ENCODE measurements at regions not wholly inside any gene's neighbourhood (a gene's known extent, or its start where the extent isn't known, plus 50 kb on each side); places are given as distances from the start of the nearest gene placed in this dataset.

GRCh38 chr4:182062936-182063335, 180.3 kb upstream of the TENM3 start:
- H3K4me3 ChIP-seq = no peak overlapping the region
- H3K4me1 ChIP-seq = no peaks in the 10 kb centered on the region
- no peaks in the 10 kb centered on the region for H3K27me3 ChIP-seq
- H3K9me3 ChIP-seq = no peaks in the 10 kb centered on the region
- H3K36me3 ChIP-seq = no peaks in the 10 kb centered on the region
- no peak overlapping the region for H3K27ac ChIP-seq
- intact Hi-C loops (cut with DNase I) = no loop called here
- TF ChIP-seq POLR2AphosphoS5 (IDR thresholded peaks at IDR 0.05; ENCODE audit: insufficient read depth in 1 of 2, low read depth in 1 of 2) (no peak), POLR2A (IDR thresholded peaks at IDR 0.05) (no peak), CTCF (IDR thresholded peaks at IDR 0.05) (no peak)
- DNase-seq (ENCODE audit: extremely low spot score in 2 of 2) = no peak

DNA sequence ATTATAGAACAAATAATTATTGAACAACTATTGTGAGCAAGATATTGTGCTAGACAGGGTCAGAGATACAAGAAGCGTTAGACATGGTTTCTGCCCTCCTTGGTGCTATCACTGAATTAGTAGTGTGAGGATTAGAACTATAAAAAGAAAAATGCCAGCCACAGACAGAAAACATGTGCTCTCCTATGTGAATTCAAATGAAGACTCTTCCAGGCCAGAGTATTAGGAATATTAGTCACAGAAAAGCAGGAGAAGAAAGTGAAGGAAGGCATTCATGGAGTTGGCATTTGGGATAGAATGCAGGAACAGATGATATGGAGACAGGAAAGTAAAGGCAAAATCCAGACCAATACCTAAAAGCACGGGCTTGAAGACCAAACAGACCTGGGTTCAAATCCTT, 179.6 kb upstream of the TENM3 start:
- no peak overlapping the region for H3K27ac ChIP-seq
- H3K4me1 ChIP-seq = no peaks in the 10 kb centered on the region
- TF ChIP-seq CTCF (IDR thresholded peaks at IDR 0.05) (no peak), POLR2A (IDR thresholded peaks at IDR 0.05) (no peak), POLR2AphosphoS5 (IDR thresholded peaks at IDR 0.05; ENCODE audit: insufficient read depth in 1 of 2, low read depth in 1 of 2) (no peak)
- H3K4me3 ChIP-seq = no peak overlapping the region
- intact Hi-C loops (cut with DNase I) = no loop called here
- H3K36me3 ChIP-seq = no peaks in the 10 kb centered on the region
- H3K9me3 ChIP-seq = no peaks in the 10 kb centered on the region
- DNase-seq (ENCODE audit: extremely low spot score in 2 of 2) = no peak
- H3K27me3 ChIP-seq = no peaks in the 10 kb centered on the region

DNA sequence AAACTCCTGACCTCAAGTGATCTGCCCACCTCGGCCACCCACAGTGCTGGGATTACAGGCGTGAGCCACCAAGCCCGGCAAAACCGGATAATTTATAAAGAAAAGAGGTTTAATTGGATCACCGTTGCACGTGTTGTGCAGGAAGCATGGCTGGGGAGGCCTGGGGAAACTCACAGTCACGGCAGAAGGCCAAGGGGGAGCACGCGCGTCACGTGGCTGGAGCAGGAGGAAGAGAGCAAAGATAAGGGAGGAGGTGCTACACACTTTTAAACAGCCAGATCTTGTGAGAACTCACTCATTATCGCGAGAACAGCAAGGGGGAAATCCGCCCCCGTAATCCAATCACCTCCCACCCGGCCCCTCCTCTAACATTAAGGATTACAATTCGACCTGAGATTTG, 177.9 kb upstream of the TENM3 start:
- H3K4me3 ChIP-seq = no peak overlapping the region
- no peaks in the 10 kb centered on the region for H3K4me1 ChIP-seq
- DNase-seq (ENCODE audit: extremely low spot score in 2 of 2) = no peak
- no peaks in the 10 kb centered on the region for H3K27me3 ChIP-seq
- no peak overlapping the region for H3K27ac ChIP-seq
- no peaks in the 10 kb centered on the region for H3K9me3 ChIP-seq
- TF ChIP-seq POLR2AphosphoS5 (IDR thresholded peaks at IDR 0.05; ENCODE audit: insufficient read depth in 1 of 2, low read depth in 1 of 2) (no peak), CTCF (IDR thresholded peaks at IDR 0.05) (no peak)
- intact Hi-C loops (cut with DNase I) = no loop called here
- no peaks in the 10 kb centered on the region for H3K36me3 ChIP-seq

- intact Hi-C loops (cut with DNase I) = no loop called here
- H3K27me3 ChIP-seq = no peaks in the 10 kb centered on the region
- H3K9me3 ChIP-seq = no peaks in the 10 kb centered on the region
- no peak overlapping the region for H3K4me3 ChIP-seq
- TF ChIP-seq CTCF (IDR thresholded peaks at IDR 0.05) (no peak), POLR2AphosphoS5 (IDR thresholded peaks at IDR 0.05; ENCODE audit: insufficient read depth in 1 of 2, low read depth in 1 of 2) (no peak), POLR2A (IDR thresholded peaks at IDR 0.05) (no peak)
- no peak for DNase-seq (ENCODE audit: extremely low spot score in 2 of 2)
- no peaks in the 10 kb centered on the region for H3K36me3 ChIP-seq
- H3K4me1 ChIP-seq = no peaks in the 10 kb centered on the region
- no peak overlapping the region for H3K27ac ChIP-seq
Observed at GRCh38 chr4:182066037-182066436, 177.2 kb upstream of the TENM3 start.

GRCh38 chr4:182067828-182068227, 175.4 kb upstream of the TENM3 start:
- intact Hi-C loops (cut with DNase I) = no loop called here
- Histone ChIP-seq H3K4me3 (no peak overlapping the region), H3K27me3 (no peaks in the 10 kb centered on the region), H3K36me3 (no peaks in the 10 kb centered on the region), H3K9me3 (no peaks in the 10 kb centered on the region), H3K4me1 (no peaks in the 10 kb centered on the region), H3K27ac (no peak overlapping the region)
- no peak for TF ChIP-seq CTCF (IDR thresholded peaks at IDR 0.05)
- TF ChIP-seq POLR2A (IDR thresholded peaks at IDR 0.05) = no peak
- no peak for TF ChIP-seq POLR2AphosphoS5 (IDR thresholded peaks at IDR 0.05; ENCODE audit: insufficient read depth in 1 of 2, low read depth in 1 of 2)
- DNase-seq (ENCODE audit: extremely low spot score in 2 of 2) = no peak

Measured in vagina (tissue), 2 donors.